ENCODE measurements at regions not wholly inside any gene's neighbourhood (a gene's known extent, or its start where the extent isn't known, plus 50 kb on each side); places are given as distances from the start of the nearest gene placed in this dataset.

GRCh38 chr20:60697252-60697651 is 554.8 kb upstream of the CDH4 start:
- ATAC-seq (no peak), DNase-seq (no peak)
- intact Hi-C loops (cut with DNase I, micrococcal nuclease): no loop called here

- intact Hi-C loops (cut with DNase I, micrococcal nuclease): no loop called here
- DNase-seq (no peak), ATAC-seq (no peak)
These were observed 551.3 kb upstream of the CDH4 start for GRCh38 chr20:60700728-60701127.

- intact Hi-C loops (cut with DNase I, micrococcal nuclease): no loop called here
- ATAC-seq: no peak
- DNase-seq: no peak
These were observed 547.9 kb upstream of the CDH4 start for GRCh38 chr20:60704147-60704546.

- ATAC-seq (no peak), DNase-seq (no peak)
- intact Hi-C loops (cut with DNase I, micrococcal nuclease): no loop called here
These were observed 538.7 kb upstream of the CDH4 start for GRCh38 chr20:60713396-60713795.

GRCh38 chr20:60715172-60715571 is 536.9 kb upstream of the CDH4 start:
- intact Hi-C loops (cut with DNase I, micrococcal nuclease): no loop called here
- ATAC-seq (no peak), DNase-seq (no peak)

- no peak for ATAC-seq
- DNase-seq: no peak
- intact Hi-C loops (cut with DNase I, micrococcal nuclease): no loop called here
These were observed 533.1 kb upstream of the CDH4 start for GRCh38 chr20:60718743-60719480.

GRCh38 chr20:60725311-60725906 is 526.7 kb upstream of the CDH4 start:
- DNase-seq: no peak
- no peak for ATAC-seq
- intact Hi-C loops (cut with DNase I, micrococcal nuclease): no loop called here

- intact Hi-C loops (cut with DNase I, micrococcal nuclease): no loop called here
- DNase-seq (no peak), ATAC-seq (no peak)
These were observed 524.6 kb upstream of the CDH4 start for GRCh38 chr20:60727425-60727824.

GRCh38 chr20:60728705-60729104 is 523.4 kb upstream of the CDH4 start:
- intact Hi-C loops (cut with DNase I, micrococcal nuclease): no loop called here
- ATAC-seq: no peak
- no peak for DNase-seq

- ATAC-seq (no peak), DNase-seq (no peak)
- intact Hi-C loops (cut with DNase I, micrococcal nuclease): no loop called here
These were observed 522.7 kb upstream of the CDH4 start for GRCh38 chr20:60729135-60729900.

GRCh38 chr20:60732322-60732721 is 519.7 kb upstream of the CDH4 start:
- ATAC-seq (no peak), DNase-seq (no peak)
- intact Hi-C loops (cut with DNase I, micrococcal nuclease): no loop called here

GRCh38 chr20:60748086-60748485 is 504.0 kb upstream of the CDH4 start:
- ATAC-seq (no peak), DNase-seq (no peak)
- intact Hi-C loops (cut with DNase I, micrococcal nuclease): no loop called here

- intact Hi-C loops (cut with DNase I, micrococcal nuclease): no loop called here
- ATAC-seq: no peak
- no peak for DNase-seq
These were observed 502.1 kb upstream of the CDH4 start for GRCh38 chr20:60749804-60750602.

- intact Hi-C loops (cut with DNase I, micrococcal nuclease): no loop called here
- ATAC-seq (no peak), DNase-seq (no peak)
These were observed 501.2 kb upstream of the CDH4 start for GRCh38 chr20:60750909-60751308.

GRCh38 chr20:60751826-60752225 is 500.2 kb upstream of the CDH4 start:
- ATAC-seq (no peak), DNase-seq (no peak)
- intact Hi-C loops (cut with DNase I, micrococcal nuclease): no loop called here

GRCh38 chr20:60752741-60753420 is 499.2 kb upstream of the CDH4 start:
- ATAC-seq (no peak), DNase-seq (no peak)
- intact Hi-C loops (cut with DNase I, micrococcal nuclease): no loop called here

GRCh38 chr20:60754856-60755255 is 497.2 kb upstream of the CDH4 start:
- ATAC-seq (no peak), DNase-seq (no peak)
- intact Hi-C loops (cut with DNase I, micrococcal nuclease): no loop called here

- intact Hi-C loops (cut with DNase I, micrococcal nuclease): no loop called here
- DNase-seq: no peak
- no peak for ATAC-seq
These were observed 492.4 kb upstream of the CDH4 start for GRCh38 chr20:60759651-60760050.
